HG02642 (cell line): ENCODE measurements at regions not wholly inside any gene's neighbourhood (a gene's known extent, or its start where the extent isn't known, plus 50 kb on each side); places are given as distances from the start of the nearest gene placed in this dataset.
"Not testable (repeated sequence)": the region's sequence is repeated elsewhere in the genome, so short reads cannot be mapped to it uniquely, and the experiment has no call there.

Source experiments
- ATAC-seq: cut with Tn5 transposase; IDR thresholded peaks from one replicate; pipeline ENCODE4 v1.9.1; 2021; ENCODE audit warnings: mild to moderate bottlenecking; ENCODE audit not compliant: unreplicated experiment, poor library complexity

DNA sequence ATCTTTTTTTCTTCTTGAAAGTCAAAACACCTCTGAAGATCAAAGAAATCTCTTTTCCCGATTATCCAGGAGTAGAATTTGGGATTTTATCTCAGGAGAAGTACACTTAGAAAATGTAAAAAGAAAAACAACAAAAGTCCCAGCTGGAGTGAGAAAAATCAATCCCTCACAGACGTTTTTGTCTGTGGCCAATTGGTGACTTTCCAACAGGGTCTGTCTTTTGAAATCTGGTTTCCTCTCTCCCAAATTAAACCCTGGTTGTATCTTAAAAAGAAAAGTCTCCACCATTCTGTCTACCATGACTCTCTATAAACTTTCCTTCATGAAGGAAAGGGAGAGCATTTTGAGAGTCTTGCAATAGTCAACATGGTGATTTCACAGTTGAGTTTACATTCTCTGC, 88.1 kb downstream of the DACT1 start:
- no peak for ATAC-seq

DNA sequence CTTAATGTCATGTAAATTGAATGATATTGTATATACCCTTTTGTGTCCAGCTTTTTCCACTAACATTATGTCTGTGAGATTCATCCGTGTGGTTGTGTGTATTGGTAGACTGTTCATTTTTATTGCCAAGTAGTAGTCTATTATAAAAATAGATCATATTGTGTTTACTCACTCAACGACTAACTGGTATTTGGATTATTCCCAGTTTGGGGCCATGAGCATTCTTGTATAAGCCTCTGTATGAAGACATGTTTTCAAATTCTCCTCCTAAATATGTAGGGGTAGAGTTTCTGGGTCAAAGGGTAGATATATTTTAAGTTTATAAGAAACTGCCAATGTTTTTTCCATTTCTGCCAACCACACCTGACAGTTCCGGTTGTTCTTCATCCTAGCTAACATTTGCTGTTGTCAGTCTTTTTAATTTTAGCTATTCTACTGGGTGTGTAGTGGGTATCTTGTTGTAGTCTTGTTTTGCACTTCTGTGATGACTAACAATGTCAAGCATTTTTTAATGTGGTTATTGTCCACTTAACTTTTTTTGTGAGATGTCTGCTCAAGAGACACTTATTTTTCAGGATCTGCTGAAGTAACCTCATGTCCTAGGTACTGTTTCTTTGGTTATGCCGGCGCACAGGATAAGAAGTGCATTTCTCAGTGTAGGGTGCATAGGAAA, 93.2 kb downstream of the DACT1 start:
- no peak for ATAC-seq

DNA sequence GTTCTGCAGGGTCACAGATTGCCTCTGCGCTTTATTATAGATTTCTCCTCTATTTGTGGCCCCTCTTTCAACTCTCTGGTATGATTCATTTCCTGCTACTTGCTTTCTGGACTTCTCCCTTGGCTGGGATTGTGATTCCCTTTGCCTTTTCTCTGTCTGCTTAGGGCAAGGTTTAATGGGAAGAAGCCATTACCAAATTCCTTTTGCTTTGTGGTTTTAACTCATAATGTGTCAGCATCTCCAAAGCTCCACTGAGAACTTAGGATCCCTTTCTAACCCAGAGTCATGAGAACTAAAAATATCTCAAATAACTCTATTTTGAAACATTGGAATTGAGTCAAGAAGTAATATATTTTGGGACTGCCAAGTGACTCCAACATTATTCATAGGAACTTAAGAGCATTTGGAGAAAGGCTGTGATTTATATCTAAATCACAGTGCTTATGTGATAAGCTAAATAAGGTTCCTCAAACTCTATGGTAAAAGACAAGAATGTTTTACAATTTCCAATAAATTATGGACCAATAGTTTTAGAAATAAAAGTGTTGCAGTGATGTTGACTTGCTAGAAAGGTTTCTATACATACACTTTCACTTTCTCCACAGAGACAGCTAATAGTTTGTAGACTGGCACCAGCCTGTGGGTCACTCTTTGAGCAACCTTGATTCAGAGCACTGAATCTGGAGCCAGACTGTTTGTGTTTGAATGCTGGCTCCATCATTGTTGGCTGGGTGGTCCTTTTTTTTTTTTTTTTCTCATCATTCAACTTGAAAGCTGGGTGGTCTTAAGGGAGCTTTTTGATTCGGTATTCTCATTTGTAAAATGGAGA, 93.9 kb downstream of the DACT1 start:
- no peak for ATAC-seq

DNA sequence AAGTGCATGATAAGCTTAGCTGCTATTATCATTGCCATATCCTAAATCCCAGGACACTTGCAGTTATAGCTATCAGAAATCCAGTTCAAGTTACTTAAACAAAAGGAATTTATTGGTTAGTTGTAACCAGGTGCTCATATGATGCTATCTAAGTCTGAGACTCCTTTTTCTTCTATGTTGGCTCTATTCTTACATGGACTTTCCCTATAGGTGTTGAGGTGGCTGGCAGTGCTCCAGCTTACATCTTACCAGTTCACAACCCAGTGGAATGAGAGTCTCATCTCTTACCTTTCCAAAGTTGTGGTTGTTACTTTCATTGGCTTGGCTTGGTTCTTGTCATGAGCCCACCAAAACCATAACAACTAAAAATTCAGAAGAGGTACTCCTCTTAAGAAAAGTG, 94.6 kb downstream of the DACT1 start:
- no peak for ATAC-seq

DNA sequence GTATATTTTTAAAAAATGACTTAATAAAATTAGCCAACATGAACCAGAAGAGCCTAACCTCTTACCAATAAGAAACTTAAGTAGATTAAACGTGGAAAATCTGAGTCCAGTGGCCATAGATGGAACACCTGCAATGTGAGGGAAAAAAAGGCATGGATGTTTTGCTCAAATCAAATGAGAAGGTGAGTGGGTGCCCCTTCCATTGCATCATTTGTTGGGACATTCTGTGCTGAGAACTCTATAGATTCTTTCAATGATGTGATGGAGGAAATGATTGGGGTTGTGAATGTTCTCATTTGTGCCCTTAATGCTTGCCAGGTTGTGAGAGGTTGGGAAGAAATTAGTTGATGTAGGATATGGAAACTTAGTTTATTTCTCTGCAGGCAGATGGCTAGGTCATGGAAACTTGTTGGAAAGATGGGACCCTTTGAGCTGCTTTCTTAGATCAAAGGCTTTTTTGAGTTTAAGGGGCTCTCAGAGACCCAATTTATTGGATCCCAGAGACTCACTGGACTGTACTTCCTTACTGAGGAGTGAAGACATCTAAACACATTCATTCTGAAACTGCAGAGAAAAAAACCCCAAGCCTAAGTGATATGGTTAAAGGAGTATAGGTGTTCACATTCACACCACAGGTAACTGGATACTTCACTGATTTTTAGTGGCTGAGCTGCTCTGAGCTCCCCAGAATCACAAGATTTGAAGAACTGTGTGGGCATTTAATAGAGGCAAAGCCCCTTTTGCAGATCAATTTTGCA, 95.9 kb downstream of the DACT1 start:
- no peak for ATAC-seq

DNA sequence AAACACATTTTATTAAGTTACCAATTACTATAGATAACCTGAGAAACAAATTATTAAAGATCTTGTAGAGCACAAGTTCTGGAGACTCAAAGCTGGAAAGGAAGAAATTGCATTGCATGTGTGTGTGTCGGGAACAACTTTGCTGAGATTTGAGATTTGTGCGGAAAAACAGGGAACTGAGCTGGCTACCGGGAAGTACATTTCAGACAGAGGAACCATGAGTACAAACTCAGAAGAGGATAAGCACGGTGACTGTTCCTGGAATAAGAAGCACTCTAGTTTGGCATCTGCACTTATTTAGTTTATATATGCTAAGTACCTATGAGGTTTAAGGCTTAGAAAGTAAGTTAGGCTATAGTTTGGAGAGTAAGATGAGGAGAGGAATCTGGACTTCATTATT, 97.8 kb downstream of the DACT1 start:
- ATAC-seq: no peak

DNA sequence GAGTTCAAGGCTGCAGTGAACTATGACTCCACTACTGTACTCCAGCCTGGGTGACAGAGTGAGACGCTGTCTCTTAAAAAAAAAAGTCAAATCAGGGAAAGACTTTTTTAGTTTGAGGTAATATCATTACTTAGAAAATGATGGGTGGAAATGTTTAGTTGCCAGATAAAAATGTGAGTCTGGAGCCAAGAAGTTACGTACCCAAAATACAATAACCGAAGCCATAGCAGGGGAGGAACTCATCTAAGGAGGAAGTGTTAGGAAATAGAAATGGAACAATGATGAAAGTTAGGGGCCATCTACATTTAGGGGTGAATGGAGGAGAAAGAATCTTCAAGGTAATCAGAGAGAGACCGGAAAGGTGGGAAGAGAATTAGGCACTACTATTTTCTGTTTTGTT, 98.8 kb downstream of the DACT1 start:
- ATAC-seq: no peak

DNA sequence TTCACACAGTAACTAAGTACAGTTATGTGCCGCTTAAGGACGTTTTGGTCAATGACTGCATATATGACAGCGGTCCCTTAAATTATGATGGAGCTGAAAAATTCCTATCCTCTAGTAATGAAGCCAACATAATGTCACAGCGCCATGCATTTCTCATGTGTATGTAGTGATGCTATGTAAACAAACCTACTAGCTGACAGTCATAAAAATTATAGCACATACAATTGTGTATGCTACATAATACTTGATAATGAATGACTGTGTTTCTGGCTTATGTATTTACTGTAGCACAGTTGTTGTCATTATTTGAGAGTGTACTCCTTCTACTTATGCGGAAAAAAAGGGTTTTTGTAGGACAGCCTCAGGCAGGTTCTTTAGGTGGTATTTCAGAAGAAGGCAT, 99.7 kb downstream of the DACT1 start:
- ATAC-seq: no peak

DNA sequence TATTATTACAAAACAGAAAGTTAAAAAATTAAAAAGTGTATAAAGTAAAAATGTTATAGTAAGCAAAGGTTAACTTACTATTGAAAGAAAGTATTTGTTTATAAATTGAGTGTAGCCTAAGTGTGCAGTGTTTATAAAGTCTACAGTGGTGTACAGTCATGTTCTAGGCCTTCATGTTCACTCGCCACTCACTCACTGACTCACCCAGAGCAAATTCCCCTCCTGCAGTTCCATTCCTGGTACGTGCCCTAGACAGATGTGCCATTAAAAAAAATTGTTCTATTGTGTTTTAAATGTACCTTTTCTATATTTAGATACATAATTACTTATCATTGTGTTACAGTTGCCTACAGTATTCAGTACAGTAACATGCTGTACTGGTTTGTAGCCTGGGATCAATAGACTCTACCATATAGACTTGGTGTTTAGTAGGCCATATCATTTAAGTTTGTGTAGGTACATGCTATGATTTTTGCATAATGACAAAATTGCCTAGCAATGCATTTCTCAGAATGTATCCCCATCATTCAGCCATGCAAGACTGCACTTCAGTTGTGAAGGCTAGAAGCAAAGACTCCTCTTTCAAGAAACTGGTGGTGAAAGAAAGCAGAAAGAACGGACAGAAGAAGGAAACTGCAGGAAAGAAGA, 100.6 kb downstream of the DACT1 start:
- ATAC-seq: no peak

DNA sequence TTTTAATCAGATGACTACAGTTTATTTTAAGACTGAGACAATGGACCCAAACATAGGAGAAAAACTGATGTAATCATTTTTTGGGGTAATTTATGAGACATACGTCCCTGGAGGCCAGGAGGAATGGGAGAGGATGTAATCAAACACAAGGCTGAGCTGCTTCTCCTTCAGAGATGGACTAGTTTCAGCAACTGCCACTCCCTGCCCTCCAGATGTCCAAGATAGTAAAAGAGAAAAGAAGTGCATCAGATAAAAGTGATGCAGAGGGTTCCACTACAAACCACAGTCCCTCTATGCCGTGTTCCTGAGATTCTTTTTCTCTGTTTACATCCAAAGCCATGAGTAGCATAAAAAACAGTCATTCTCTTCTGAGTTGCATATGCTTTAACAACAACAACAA, 101.1 kb downstream of the DACT1 start:
- ATAC-seq: no peak

DNA sequence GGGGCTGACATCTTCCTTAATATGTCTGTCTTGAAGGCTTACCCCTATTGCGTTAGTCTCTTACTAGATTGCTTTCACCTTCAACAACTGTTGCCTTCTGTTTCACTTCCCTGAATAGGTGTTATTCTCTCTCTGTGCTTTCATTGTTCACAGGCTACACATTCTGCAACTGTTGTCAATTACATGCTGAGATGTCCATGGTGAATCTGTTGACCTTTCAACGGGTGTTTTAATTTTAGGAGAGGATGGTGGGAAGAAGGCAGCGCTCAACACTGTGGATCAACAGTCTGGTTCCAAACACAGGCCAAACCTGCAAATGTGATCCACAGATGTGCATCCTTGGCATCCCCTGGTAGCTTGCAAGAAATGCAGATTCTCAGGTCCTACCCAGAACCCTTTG, 101.9 kb downstream of the DACT1 start:
- peak; percentile 82 for ATAC-seq

DNA sequence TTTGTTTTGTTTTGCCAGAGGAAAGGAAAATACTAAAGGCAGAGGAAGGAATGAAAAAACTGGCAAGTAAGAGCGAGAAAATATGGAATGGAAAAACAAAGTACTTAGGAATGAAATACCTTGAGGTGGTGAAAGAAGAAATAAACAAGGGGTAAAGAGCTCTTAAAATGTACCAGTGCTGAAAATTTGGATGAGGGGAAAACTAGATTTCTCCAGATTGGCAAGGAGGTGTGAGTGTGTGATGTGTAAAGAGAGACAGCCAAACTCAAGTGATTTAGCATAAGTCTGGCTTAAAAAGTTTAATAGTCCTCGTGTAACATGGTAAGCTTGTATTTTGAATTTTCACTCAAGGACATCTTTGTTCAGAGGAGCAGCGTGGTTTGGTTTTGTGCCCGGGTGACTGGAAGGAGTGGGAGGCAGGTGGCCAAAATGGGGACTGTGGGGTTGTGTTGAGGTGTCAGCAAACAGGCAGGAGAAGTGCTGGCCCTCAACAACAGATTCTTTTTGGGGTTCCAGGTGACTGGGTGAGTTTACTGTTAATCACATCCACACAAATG, 102.7 kb downstream of the DACT1 start:
- no peak for ATAC-seq

DNA sequence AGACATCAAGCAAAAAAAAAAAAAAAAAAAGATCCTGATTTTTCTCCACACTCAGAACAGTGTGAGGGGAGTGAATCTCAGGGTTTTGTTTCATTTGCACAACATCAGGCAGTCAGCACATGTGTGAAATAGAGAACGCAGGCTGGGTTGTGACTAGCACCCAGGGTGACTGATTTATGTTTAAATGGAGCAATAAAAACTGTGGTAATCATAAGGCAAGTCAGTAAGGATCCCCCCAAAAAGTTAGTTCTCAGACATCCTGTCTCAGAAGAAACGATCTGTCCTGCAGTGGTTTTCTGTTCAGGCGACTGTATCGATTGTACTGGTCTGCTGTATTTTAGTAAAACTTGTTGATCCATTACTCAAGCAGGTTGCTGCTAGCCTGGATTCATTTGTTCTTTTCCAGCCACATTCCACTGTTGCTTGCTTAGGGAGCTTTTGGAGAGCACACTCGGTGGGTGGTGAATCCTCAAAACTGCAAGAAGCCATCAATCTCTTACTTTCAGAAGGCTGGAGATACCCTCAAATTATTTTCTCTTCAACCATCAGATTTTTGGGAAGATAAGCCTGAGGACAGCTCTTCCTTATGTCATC, 107.1 kb downstream of the DACT1 start:
- ATAC-seq: no peak

DNA sequence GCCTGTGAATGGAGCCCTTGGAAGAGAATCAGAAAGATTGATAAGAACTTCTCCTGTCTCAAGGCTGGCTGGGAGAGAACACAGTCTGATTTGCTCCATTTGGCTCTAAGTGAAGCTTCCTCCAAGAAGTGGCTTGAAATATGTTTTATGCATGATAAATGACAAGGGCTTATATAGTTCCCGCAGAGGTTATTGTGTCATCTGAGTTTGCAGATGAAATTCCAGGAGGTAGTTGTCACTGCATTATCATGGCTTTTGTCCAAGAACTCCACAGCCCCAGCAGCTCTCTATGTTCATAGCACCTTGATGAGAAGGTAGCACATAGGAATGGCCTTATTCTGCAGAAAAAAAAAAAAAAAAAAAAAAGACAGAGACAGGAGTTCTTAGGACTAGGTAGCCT, 108.5 kb downstream of the DACT1 start:
- ATAC-seq: no peak

DNA sequence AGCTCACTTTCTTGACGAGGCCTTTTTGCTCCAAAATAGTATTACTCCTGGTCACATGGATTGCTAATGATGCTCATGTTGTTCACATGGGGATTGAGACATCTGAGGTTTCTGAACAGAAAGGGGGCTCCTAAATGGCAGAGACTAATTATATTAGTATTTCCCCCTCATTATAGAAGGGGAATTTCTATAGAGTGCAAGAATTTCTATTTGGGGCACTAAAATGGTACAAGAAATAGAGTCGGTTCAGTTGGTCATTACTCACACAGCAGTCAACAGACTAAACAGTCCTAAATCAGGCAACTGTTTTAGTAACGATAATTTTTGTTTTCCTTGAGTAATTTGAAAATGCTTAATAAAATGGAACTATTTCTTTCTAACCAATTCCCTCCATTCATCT, 108.9 kb downstream of the DACT1 start:
- ATAC-seq: no peak

DNA sequence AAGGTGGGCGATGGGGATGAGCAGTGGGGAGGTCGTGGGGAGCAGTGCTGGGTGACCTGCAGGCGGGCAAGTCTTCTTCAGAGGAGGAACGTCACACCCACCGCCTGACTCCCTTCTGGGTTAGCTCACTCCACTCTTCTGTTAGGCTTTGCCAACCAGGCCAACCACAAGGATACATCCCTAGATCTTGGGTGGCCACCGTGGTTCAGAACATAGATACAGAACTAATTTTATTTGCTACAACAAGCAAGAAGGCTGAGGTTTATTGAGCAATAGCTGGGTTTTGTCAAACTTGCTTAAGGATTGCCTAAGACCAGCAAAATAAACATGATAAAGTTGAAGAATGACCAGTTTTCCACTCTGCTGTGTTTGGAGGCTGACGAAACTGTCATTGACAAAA, 109.4 kb downstream of the DACT1 start:
- ATAC-seq: no peak

DNA sequence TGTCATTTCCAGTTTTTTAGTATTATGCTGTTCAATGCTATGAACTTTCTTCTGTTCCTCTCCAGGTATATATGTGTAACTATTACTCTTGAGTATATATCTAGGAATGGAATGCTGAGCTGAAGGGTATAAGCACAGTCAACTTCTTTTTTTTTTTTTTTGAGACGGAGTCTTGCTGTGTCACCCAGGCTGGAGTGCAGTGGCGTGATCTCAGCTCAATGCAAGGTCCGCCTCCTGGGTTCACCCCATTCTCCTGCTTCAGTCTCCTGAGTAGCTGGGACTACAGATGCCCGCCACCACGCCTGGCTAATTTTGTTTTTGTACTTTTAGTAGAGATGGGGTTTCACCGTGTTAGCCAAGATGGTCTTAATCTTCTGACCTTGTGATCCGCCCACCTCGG, 110.5 kb downstream of the DACT1 start:
- ATAC-seq: not testable (repeated sequence)

DNA sequence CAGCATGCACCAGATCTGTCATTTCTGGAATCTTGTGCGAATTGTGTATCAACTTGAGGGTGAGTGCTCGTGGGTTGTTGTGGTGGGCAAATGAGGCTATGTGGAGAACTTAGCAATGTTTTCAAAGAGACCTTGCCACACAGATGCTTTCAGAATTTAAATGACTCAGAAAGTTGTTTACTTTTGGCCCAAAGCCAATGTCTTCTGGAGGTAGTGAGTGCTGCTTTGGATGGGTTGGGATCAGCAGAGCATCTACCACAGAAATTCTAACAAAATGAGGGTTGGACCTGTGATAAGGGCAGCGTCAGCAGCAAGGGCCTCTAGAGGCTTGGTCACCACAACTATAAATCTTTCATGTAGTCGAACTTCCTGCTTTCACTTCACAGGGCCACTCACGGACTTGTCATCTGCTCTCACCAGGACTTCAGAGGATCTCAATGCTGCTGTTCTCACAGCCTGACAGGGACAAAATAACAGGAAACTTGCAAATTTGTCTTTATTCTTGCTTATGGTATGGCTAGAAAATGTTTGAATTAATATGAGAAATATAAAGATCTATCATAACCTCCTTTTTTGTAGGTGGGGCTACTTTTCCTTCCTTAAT, 111.4 kb downstream of the DACT1 start:
- ATAC-seq: peak; percentile 88

DNA sequence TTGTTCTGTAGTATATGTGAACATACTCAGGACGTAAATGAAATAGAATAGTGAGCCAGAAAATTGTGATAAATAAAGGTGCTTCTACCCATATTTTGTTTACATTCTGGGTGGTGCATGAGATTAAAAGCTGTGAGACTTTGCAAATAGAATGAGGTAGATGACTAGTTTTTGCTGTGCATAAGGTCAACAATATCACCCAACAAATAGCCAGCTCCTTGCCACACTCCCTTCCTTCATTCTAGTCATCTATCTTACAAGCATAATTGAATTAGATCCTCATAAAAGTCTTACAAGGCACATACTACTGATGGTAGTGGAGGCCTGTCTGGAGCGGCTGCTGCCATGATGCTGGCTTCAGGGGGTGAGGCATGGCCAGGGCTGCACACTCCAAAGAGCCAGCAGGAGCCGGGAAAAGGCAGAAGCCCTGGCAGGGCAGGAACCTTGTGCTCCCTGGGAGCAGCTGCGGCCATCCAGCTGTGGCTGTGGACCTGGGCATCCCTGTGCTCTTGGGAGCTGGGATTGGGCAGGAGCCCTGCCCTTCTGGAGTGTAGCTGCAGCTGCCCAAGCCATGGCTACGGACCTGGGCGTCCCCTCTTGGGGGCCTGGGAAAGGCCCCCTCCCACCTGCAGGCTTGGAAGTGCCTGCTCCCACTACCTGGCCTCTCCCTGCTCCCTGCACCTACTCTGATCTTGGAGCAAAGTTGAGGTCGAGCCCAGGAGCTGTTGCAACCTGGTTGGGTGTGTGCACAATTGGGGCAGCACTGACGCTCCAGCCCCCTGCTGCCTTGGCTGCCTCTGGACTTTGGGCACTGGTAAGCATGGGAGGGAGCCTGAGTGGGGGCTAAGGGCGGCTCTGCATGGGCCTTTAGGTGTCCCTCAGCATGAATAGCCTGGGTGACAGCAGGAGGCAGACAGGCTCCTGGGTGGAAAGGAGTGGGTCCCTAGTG, 112.8 kb downstream of the DACT1 start:
- no peak for ATAC-seq
